ENCODE measurements at regions not wholly inside any gene's neighbourhood (a gene's known extent, or its start where the extent isn't known, plus 50 kb on each side); places are given as distances from the start of the nearest gene placed in this dataset.
A peak's percentile ranks its signal among the peaks of the same experiment; 100 is the strongest.
"Not testable (repeated sequence)": the region's sequence is repeated elsewhere in the genome, so short reads cannot be mapped to it uniquely, and the experiment has no call there.

DNA sequence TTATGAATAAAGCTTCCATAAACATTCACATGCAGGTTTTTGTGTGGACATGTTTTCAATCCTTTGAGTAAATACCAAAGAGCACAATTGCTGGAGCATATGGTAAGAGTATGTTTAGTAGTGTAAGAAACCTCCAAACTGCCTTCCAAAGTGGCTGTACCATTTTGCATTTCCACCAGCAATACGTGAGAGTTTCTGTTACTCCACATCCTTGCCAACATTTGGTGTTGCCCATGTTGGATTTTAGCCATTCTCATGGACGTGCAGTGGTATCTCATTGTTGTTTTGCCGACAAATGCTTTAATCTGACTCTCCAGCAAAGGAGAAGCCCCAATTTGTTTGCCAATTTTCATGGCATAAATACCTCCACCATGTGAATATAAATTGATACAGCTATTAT, 103.9 kb upstream of the TMEM45B start:
- DNase-seq, result no peak

DNA sequence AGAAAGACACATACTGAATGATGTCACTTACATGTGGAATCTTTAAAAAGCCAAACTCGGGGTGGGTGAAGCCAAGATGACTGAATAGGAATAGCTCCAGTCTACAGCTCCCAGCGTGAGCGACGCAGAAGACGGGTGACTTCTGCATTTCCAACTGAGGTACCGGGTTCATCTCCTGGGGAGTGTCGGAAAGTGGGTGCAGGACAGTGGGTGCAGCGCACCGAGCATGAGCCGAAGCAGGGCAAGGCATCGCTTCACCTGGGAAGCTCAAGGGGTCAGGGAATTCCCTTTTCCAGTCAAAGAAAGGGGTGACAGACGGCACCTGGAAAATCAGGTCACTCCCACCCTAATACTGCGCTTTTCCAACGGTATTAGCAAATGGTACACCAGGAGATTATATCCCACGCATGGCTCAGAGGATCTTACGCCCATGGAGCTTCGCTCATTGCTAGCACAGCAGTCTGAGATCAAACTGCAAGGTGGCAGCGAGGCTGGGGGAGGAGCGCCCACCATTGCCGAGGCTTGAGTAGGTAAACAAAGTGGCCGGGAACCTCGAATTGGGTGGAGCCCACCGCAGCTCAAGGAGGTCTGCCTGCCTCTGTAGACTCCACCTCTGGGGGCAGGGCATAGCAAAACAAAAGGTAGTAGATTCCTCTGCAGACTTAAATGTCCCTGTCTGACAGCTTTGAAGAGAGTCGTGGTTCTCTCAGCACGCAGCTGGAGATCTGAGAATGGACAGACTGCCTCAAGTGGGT, 103.0 kb upstream of the TMEM45B start:
- H3K27me3 ChIP-seq; H3K9me3 ChIP-seq; H3K4me1 ChIP-seq; H3K36me3 ChIP-seq; H3K27ac ChIP-seq; intact Hi-C loops (cut with DNase I; ENCODE audit: low total_unique reads); H3K4me3 ChIP-seq: not testable (repeated sequence)
- DNase-seq, result peak in 1 of 2 donors; percentile 34

More for the DNA sequence above, 103.9 kb upstream of the TMEM45B start:
- Histone ChIP-seq H3K36me3 (no peaks in the 10 kb centered on the region), H3K27me3 (peaks cover 0 to 4% of the 10 kb centered on the region in 2 donors), H3K4me1 (no peaks in the 10 kb centered on the region), H3K4me3 (no peak overlapping the region), H3K27ac (no peak overlapping the region), H3K9me3 (no peaks in the 10 kb centered on the region)
- intact Hi-C loops (cut with DNase I; ENCODE audit: low total_unique reads), result no loop called here
- TF ChIP-seq, protein P1, sequence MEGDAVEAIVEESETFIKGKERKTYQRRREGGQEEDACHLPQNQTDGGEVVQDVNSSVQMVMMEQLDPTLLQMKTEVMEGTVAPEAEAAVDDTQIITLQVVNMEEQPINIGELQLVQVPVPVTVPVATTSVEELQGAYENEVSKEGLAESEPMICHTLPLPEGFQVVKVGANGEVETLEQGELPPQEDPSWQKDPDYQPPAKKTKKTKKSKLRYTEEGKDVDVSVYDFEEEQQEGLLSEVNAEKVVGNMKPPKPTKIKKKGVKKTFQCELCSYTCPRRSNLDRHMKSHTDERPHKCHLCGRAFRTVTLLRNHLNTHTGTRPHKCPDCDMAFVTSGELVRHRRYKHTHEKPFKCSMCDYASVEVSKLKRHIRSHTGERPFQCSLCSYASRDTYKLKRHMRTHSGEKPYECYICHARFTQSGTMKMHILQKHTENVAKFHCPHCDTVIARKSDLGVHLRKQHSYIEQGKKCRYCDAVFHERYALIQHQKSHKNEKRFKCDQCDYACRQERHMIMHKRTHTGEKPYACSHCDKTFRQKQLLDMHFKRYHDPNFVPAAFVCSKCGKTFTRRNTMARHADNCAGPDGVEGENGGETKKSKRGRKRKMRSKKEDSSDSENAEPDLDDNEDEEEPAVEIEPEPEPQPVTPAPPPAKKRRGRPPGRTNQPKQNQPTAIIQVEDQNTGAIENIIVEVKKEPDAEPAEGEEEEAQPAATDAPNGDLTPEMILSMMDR (IDR thresholded peaks at IDR 0.05), result no peak

DNA sequence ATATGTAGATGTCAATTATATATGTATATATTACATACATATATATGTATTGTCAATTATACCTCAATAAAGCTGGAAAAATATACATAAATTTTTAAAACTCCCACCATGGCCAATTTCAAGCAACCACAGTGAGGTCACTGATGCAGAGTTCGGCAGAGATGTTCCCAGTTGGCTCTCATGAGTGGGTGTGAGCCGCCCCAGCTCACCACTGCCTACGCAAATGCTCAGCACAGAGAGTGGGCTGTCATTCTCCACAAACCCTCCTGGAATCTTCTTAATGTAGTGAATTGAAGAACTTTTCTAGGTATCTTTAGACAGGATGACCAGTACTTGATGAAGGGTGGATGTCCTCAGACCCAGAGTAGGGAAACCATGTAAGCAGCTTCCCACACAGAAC, 96.6 kb upstream of the TMEM45B start:
- Histone ChIP-seq H3K4me1 (no peaks in the 10 kb centered on the region), H3K36me3 (no peaks in the 10 kb centered on the region), H3K27ac (no peak overlapping the region), H3K27me3 (peaks cover 0 to 5% of the 10 kb centered on the region in 2 donors), H3K4me3 (no peak overlapping the region), H3K9me3 (no peaks in the 10 kb centered on the region)
- intact Hi-C loops (cut with DNase I; ENCODE audit: low total_unique reads), result no loop called here
- peak in 1 of 2 donors; percentile 6 for DNase-seq
- TF ChIP-seq, protein P1 (IDR thresholded peaks at IDR 0.05), result no peak

DNA sequence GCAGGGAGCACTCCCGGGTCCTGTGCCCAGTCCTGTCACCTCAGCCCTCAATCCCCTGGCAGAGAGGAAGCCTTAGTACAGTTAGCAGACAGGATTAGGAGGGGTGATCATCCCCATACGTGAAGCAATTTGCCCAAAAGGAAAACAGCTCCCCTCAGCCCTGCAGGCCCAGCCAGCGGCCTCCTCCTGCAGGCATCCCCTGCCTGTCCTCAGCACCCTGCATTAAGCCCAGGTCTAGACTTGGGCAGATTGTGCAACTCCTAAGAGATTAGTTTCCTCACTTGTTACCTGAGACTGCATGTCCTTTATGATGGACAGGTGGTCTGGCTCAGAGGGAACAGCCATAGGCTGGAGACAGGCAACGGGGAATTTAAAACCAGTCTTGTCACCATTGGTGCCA, 95.5 kb upstream of the TMEM45B start:
- H3K4me1 ChIP-seq, result no peaks in the 10 kb centered on the region
- TF ChIP-seq, protein P1 (IDR thresholded peaks at IDR 0.05), result no peak
- no peak for DNase-seq

DNA sequence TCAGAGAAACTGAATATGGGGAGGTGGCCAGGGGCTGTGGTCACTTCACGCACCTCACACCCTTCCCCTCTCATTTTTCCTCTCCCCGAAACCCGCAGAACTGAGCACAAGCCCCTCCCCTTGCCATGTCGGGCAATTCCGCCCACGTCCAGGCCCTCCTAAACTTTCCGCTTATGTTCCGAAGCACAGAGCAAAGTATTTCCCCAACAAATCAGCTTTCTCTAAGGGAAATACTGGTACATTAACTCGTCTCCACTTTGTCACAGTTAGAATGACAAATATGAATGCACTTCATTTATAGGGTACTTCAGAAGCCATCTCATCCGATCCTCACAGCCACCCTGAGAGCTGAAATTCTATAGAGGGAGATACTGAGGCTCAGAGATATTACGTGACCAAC, 94.7 kb upstream of the TMEM45B start:
- Histone ChIP-seq H3K4me3 (no peak overlapping the region), H3K27me3 (peaks cover 0 to 8% of the 10 kb centered on the region in 2 donors), H3K9me3 (no peaks in the 10 kb centered on the region), H3K36me3 (no peaks in the 10 kb centered on the region), H3K4me1 (no peaks in the 10 kb centered on the region), H3K27ac (no peak overlapping the region)
- TF ChIP-seq, protein P1 (IDR thresholded peaks at IDR 0.05), result no peak
- no peak for DNase-seq
- intact Hi-C loops (cut with DNase I; ENCODE audit: low total_unique reads), result no loop called here

More for the DNA sequence above, 95.5 kb upstream of the TMEM45B start:
- H3K9me3 ChIP-seq, result no peaks in the 10 kb centered on the region
- H3K36me3 ChIP-seq, result no peaks in the 10 kb centered on the region
- H3K27ac ChIP-seq, result no peak overlapping the region
- H3K27me3 ChIP-seq, result peaks cover 0 to 5% of the 10 kb centered on the region in 2 donors
- intact Hi-C loops (cut with DNase I; ENCODE audit: low total_unique reads), result no loop called here
- H3K4me3 ChIP-seq, result no peak overlapping the region

DNA sequence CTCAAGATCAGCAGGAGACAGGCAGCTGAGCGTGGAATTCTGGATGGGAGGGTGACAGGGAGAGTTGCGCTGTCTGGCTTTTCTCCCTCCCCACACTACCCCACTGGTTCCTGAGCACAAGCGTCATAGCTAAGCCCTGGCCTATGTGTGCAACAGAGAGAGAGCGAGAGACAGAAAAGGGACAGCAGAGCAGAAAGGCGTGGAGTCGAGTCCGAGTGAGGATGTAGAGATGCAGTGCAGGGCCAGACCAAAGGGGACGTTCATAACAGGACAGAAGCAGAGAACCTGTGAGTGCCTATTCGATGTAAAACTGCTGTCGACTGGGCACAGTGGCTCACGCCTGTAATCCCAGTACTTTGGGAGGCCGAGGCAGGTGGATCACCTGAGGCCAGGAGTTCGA, 94.0 kb upstream of the TMEM45B start:
- Histone ChIP-seq H3K36me3 (no peaks in the 10 kb centered on the region), H3K27me3 (peaks cover 0 to 8% of the 10 kb centered on the region in 2 donors), H3K4me1 (no peaks in the 10 kb centered on the region), H3K4me3 (no peak overlapping the region), H3K27ac (no peak overlapping the region), H3K9me3 (no peaks in the 10 kb centered on the region)
- no peak for DNase-seq
- TF ChIP-seq, protein P1 (IDR thresholded peaks at IDR 0.05), result no peak
- intact Hi-C loops (cut with DNase I; ENCODE audit: low total_unique reads), result no loop called here

Measured in tibial artery (tissue), 4 donors.